ENCODE measurements at regions not wholly inside any gene's neighbourhood (a gene's known extent, or its start where the extent isn't known, plus 50 kb on each side); places are given as distances from the start of the nearest gene placed in this dataset.
"Not testable (repeated sequence)": the region's sequence is repeated elsewhere in the genome, so short reads cannot be mapped to it uniquely, and the experiment has no call there.

DNA sequence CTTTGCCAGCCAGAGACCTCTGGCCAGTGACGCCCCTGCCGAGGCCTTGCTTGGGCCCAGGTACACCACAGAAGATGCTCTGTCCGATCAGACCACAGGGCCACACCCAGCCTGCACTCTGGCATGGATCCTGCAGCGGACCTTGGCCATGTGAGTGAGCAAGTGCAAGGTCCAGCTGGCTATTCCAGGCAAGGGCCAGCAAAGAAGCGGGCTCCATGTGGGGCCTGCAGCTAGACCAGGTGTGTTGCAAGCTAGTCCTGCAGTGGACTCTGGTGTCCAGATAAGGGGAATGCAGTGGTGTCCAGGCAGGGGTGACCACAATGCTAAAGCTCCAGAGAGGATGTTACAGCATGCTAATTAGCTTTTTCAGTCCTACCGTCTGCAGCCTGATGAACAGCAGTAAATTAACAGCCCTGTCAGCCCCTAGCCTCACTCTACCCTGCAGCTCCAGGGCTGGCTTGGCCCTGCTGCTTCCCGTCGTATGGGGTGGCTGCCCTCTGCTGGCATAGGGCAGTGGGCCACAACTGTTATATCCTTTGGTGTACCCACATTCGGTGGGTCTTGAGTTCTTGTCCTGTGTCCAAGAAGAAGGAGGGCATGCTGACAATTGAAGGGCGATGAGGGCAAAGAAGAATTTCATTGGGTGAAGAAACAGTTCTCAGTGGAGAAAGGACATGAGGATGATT lies 284.5 kb upstream of the POU5F2 start:
- DNase-seq (ENCODE audit: low spot score), result no peak

DNA sequence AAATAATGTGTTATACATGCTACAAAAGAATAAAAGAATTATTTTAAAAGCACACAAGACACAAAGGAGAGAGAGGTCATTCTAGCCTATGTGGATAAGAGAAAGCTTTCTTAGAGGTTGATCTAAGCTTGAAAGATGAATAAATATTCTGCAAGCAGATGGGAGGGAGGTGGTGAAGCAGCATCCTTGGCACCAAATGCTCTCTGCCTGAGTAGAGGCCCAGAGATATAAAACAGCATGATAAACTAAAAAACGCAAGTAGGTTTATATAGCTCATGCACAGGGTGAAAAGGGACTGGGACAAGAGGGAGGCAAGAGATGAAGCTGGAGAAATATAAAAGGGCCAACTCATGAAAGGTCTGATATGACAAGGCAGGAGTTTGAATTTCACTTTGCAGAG lies 283.2 kb upstream of the POU5F2 start:
- DNase-seq (ENCODE audit: low spot score), result no peak

DNA sequence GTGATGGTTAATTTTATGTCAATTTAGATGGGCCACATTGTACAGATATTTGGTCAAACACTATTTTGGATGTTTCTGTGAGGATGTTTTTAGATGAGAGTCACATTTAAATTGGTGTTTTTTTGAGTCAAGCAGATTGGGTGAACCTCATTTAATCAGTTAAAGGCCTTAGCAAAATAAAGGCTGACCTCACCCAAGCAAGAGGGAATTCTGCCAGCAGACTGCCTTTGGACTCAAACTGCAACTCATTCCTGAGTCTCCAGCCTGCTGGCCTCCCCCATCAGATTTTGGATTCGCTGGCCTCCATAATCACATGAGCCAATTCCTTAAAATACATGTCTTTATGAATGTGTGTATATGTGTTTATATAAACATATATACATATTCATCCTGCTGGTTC lies 282.7 kb upstream of the POU5F2 start:
- no peak for DNase-seq (ENCODE audit: low spot score)

DNA sequence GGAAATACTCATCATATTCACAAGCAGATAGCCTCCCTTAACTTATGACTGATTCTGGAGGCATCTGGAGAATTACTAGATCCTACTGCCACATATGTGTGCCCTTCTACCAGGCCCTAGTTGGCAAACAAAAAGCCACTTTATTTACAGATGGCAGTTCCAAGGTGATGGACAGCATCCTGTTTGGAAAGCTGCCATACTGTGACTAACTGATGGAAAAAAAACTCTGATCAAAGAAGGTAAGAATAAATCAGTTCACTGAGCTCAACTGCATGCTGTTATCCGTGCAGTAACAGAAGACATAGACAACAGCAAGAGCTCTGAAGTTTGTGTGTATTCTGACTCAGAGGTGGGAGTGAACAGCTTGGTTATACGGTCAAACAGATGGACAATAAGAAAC lies 279.8 kb upstream of the POU5F2 start:
- DNase-seq (ENCODE audit: low spot score), result no peak

DNA sequence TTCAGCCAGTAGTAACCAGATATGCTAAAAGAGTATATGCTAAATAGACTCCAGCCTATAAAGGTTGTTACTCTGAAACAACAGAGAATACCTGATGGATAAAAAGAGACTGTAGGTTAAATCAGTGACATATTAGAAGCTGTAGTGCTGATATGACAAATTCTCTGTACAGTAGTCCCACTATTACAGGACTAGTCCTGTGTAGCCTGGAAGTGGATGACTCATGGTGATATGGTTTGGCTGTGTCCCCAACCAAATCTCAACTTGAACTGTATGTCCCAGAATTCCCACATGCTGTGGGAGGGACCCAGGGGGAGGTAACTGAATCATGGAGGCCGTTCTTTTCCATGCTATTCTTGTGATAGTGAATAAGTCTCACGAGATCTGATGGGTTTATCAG lies 276.2 kb upstream of the POU5F2 start:
- DNase-seq (ENCODE audit: low spot score), result no peak

DNA sequence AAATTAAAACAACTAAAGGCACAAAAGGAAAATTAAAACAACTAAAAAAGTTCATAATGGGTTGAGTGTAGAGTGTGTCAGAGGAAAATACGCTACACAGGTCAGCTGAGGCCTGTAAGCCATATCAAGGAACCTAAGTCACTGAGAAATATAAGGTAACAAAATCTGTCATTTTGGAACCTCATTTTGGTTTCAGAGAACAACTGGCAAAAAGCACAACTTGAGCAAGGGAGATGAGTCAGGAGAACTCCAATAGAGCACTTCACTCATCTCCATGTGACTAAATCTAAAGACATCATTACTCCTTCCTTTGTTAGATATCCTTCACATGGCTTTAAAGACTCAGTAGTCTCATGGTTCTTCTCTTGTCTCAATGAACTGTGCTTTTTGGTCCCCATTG lies 269.4 kb upstream of the POU5F2 start:
- DNase-seq (ENCODE audit: low spot score), result no peak

DNA sequence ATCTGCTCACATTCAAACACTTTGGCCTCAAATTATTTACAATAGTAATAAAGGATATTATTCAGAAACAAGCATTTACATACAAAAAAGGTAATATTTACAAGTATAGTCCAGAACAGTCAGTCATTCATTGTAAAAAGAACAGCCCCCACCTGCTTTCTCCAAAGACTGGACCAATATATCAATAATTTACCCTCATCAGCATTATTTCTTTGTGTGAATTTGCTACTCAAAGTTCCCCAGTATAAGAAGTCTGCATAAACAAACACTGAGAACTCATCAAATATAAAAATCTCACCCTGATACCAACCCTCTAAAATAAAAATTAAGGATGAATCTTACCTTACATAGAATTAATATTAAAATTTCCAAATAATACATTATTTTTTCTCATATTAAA lies 267.8 kb upstream of the POU5F2 start:
- DNase-seq (ENCODE audit: low spot score), result no peak

DNA sequence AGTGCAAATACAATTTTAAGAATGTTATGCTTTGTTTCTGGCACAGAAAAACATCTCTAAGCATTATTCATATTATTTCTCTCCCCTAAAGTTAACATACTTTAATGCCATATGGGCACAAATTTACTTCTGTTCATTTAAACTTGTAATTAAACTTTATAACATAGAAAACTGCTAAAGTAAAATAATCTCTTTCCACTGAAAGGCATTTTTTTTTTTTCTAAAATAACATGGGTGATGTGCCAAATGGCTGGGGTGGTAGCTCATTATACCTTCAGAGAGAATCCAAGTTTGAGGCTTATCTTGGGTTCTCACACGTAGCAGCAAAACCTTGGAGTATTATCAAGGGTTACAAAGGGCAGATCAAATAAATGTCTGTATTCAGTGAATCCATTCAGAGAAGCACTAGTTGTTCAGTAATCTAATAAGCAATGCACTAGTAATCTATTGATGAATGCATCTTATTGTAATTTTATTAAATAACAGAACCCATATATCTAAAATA lies 257.6 kb upstream of the POU5F2 start:
- no peak for DNase-seq (ENCODE audit: low spot score)

DNA sequence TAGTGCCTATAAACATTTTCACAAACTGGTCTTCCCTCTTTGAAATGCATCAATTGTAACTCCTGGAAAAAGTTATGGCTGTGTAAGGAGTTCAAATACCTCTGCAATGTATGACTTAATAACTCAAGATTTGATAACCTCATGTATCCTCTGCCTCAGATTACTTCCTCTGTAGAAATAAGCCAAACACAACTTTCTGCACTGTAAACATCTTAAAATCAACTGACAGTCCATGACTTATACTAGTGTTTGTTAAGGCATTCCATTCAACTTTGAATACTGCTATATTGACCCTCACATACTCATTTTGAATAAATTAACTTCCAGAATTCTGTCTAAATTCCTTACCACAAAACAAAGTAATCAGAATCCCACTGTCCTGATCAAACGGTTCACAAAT lies 256.2 kb upstream of the POU5F2 start:
- DNase-seq (ENCODE audit: low spot score), result no peak

DNA sequence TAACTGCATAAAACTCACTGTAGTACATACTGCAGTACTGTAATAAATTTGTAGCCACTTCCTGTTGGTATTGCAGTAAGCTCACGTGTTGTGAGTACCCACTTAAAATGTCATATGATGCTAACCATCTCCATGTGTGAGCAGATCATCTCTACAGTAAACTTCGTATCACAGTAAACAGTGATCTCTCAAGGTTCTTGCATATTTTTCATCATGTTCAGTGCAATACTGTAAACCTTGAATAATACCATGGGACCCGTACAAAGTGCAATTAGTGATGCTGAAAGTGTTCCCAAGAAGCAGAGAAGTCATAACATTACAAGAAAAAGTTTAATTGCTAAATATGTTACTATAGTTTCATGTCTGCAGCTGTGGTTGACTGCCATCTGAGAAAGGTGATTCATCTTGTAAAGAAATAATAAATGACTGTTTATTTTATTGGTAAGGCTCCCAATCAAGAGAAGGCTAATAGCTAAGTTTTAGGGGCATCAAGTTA lies 253.8 kb upstream of the POU5F2 start:
- DNase-seq (ENCODE audit: low spot score), result no peak

DNA sequence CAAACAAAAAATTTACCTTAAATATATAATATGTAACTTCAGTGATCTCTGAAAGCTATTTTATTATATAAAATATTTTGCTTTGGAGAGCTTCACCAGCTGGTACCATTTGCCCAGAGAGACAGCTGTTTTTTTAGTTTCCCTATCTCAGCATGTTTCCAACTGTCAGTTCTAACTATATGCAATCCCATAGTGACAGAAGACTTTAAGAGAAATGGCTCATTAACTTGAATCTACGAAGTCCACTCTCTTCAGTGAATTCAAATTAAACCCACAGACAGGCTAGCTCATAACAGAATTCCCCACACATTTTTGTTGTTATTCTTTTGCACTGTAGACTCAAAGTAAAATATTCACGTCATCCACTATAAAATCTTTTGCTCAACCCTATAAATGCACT lies 251.8 kb upstream of the POU5F2 start:
- no peak for DNase-seq (ENCODE audit: low spot score)

DNA sequence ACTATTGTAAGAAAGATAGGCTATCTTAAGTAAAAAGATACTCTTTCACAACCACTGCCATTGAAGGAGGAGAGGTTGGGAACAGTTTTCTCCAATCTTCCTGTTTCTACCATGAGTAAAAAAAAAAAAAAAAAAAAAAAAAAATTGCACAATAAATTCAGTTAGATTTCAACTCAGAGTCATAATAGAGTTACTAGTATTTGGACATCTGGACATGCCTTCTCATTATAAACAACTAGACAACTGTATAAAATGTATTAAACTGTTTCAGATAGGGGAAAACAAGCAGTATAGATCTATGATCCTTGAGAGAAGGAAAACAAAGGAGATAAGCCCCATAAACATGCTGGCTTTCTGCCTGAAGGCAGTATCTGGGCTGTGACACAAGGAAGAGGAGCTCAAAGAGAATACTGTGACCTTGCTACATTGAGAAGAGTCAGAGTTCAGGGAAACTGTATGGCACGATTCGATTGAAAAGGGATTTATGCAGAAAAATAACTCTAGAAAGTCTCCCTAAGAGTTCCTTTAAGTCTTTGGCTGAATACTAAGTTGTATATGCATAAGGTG lies 249.2 kb upstream of the POU5F2 start:
- no peak for DNase-seq (ENCODE audit: low spot score)

DNA sequence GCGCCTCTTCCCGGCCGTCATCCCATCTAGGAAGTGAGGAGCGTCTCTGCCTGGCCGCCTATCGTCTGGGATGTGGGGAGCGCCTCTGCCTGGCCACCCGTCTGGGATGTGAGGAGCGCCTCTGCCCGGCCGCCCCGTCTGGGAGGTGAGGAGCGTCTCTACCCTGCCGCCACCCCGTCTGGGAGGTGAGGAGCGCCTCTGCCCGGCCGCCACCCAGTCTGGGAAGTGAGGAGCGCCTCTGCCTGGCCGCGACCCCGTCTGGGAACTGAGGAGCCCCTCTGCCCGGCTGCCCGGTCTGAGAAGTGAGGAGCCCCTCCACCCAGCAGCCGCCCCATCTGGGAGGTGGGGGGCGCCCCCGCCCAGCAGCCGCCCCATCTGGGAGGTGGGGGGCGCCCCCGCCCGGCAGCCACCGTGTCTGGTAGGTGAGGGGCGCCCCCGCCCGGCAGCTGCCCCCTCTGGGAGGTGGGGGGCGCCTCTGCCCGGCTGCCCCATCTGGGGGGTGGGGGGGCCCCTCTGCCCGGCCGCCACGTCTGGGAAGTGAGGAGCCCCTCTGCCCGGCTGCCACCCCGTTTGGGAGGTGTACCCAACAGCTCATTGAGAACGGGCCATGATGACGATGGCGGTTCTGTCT lies 244.7 kb upstream of the POU5F2 start:
- DNase-seq (ENCODE audit: low spot score), result not testable (repeated sequence)

DNA sequence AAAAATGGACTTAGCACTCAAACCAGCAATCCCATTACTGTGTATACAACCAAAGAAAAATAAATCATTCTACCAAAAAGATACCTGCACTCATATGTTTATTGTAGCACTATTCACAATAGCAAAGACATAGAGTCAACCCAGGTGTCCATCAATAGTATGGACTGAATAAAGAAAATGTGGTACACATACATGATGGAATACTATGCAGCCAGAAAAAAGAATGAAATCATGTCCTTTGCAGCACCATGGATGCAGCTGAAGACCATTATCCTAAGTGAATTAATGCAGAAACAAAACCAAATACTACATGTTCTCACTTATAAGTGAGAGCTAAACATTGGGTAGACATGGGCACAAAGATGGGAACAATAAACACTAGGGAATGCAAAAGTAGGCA lies 236.8 kb upstream of the POU5F2 start:
- DNase-seq (ENCODE audit: low spot score), result no peak

DNA sequence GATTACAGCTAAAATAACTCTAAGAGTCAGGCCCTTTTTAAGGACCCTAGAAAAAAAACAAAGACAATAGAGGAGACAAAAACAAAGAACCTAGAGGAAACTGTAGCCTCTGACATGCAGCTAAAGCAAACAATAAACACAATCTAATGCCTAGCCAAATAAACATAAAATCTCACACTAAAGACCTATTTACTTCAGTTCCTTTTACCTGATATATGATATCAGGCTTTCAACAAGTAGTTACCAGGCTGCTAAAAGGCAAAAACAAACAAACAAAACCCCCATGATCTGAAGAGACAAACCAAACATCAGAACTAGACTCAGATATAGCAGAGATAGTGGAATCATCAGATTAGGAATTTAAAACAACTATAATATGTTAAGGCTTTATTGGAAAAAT lies 226.5 kb upstream of the POU5F2 start:
- DNase-seq (ENCODE audit: low spot score), result no peak

DNA sequence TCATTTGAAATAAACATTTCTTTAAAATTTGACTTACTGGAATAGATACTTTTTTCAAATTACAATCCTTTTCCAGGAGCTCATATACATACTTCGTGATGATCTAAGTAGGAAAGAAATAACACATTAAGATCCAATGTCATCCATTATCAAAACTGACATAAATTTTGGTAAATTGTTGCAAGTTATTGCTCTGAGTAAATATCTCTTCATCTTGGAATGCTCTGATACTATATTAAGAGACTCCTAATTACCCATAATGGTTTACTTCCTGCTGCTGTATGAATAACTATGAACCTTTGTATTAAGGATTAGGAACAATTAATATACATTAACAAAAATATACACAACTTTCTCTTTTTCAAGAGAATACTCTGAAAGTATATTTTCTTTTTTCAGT lies 223.0 kb upstream of the POU5F2 start:
- DNase-seq (ENCODE audit: low spot score), result no peak

DNA sequence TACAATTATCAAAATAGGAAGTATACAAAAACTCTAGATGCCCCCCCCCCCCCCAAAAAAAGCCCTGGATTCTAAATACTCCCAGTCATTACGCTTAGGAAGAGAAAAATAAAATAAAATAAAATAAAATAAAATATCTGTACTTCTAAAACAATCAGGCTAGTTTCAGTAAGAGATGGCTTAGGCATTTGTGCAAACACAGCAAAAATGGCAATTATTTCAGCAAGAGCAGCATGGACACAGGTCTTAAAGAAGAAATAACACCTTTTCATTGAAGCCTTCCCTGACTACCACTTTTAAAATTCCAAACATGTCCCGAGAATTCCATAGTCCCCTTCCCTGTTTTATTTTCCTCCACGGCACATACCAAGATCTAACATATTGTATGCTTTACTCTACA lies 218.6 kb upstream of the POU5F2 start:
- DNase-seq (ENCODE audit: low spot score), result no peak

DNA sequence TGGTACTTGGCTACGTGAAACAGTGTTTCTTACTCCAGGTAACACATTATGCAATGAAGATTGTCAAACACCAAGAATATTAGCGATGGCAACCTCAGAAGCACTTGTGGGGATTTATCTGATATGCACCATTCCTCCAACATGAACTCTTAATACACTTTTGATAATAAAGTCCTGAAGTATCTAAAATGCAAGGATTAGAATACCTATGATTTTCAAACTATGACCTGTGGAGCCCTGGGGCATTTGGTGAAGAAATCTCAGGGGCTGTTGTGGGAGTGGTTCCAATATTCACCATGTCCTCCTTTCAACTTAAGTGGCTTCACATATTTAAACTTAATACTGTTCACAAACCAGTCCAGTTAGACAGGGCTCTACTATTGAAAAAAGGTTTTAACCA lies 214.6 kb upstream of the POU5F2 start:
- no peak for DNase-seq (ENCODE audit: low spot score)

DNA sequence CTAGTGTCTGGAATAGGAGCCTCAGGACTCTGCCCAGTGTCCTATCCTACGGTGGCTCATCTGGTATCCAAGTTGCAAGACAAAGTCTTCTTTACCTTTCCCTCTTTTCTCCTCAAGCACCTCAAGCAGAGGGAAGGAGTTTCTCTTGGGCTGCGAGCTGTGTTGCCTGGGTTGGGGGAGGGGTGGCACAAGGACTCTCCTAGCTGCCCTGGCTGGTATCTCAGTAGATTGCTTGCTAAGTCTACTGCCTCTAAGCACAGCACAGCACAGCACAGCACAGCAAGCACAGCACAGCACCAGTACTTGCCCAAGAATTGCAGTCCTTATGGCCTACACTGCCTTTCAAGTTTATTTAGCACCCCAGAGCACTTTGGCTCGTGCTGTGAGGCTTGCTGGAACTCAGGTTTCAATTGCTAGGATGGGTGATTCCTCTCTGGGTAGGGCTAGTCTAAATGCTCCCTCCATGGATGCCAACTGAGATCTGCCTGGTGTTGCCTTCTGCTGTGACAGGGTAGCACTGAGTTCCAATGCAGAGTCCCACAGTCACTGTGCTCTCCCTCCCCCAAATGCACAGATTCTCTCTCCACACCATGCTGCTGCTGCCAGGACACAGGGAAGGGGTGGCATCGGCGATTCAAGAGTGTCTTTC lies 213.1 kb upstream of the POU5F2 start:
- no peak for DNase-seq (ENCODE audit: low spot score)

DNA sequence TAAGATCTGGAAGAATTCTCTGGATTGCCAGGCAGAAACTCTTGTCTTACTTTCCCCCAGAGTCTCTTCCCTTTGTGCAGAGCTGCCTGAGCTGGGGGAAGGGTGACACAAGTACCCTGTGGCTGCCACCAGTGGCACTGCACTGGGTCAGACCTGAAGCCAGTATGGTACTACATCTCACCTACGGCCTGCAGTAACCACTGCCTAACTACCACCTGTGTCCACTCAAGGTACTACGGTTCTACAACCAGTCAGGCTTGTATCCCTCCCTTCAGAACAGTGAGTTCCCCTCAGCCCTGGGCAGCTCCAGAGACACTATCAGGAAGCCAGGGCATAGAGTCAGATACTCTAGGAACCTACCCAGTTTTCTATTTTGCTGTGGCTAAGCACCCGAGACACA lies 212.0 kb upstream of the POU5F2 start:
- no peak for DNase-seq (ENCODE audit: low spot score)

DNA sequence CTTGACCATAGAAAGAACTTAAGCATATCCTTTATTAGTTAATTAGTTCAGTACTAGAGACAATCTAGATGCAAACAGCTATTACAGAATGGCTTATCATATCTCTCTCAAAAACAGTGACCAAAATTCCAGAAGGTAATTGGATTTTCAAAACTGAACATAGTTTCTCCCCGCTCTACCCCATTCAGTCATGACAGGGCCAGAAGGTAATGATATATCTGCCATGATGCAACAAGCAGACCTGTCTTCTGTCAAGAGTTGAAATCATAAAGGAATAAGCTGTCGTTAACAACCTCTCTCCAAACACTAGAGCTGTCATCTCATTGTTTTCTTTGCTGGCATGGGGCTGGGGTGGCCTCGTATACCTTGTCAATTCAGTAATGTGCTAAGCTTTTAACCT lies 200.5 kb upstream of the POU5F2 start:
- DNase-seq (ENCODE audit: low spot score), result no peak

DNA sequence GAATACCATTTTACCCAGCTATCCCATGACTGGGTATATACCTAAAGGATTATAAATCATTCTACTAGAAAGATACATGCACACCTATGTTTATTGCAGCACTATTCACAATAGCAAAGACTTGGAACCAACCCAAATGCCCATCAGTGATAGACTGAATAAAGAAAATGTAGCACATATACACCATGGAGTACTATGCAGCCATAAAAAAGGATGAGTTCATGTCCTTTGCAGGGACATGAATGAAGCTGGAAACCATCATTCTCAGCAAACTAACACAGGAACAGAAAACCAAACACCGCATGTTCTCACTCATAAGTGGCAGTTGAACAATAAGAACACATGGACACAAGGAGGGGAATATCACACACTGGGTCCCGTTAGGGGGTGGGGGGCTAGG lies 191.9 kb upstream of the POU5F2 start:
- DNase-seq (ENCODE audit: low spot score), result not testable (repeated sequence)

DNA sequence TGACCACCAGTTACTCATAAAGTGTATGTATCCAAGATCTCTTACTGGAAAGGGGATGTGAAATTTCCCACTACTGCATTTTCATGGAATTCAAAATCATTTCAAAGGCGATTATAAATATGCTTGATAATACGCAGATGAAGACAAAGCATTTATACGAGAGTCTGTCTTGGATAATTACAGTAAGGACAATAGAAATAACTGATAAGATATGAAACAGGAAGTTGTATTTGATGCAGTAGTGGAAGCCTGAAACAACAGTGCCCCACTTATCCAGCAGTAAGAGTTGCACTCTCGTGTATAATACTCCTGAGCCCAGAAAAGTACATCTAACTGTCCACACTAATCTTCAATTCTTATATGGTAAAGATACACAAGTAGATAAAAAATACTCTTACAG lies 188.7 kb upstream of the POU5F2 start:
- DNase-seq (ENCODE audit: low spot score), result no peak
